Rectal smooth muscle tissue (tissue), 1 donor: ENCODE measurements at regions not wholly inside any gene's neighbourhood (a gene's known extent, or its start where the extent isn't known, plus 50 kb on each side); places are given as distances from the start of the nearest gene placed in this dataset.

Experiments used
- H3K27ac ChIP-seq: one replicate; pipeline ENCODE4 v1.7.0; 2013; ENCODE audit warnings: low read depth, low read length, inconsistent platforms
- H3K27me3 ChIP-seq: one replicate; pipeline ENCODE4 v1.7.0; 2013; ENCODE audit warnings: low read length; ENCODE audit not compliant: control insufficient read depth, insufficient read depth
- H3K36me3 ChIP-seq: one replicate; pipeline ENCODE4 v1.7.0; 2013; ENCODE audit warnings: low read length; ENCODE audit not compliant: control insufficient read depth, insufficient read depth
- H3K4me1 ChIP-seq: one replicate; pipeline ENCODE4 v1.7.0; 2013; ENCODE audit warnings: low read length; ENCODE audit not compliant: control insufficient read depth, insufficient read depth
- H3K4me3 ChIP-seq: one replicate; pipeline ENCODE4 v1.7.0; 2013; ENCODE audit warnings: low read length
- H3K9ac ChIP-seq: one replicate; pipeline ENCODE4 v1.7.0; 2013; ENCODE audit warnings: low read length

DNA sequence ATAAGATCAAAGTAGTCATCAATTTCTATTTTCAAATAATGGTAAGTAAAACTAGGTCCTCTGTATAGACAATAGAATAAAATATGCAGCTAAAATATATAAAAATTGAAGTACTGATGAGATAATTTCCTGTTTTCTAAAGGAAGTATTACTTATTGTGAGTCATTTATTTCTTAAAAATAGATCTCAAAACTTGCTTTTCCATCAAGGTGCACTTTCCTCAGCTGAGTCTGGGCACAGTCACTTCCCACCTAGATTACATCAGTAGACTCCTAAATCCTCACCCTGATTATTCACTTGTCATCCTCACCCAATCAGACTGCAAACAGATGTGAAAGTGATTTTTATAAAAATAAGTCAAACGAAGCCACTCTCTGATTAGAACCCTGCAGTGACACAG is 211.5 kb downstream of the POM121L12 start:
- Histone ChIP-seq H3K36me3 (no peaks in the 10 kb centered on the region), H3K27ac (no peak overlapping the region), H3K4me3 (no peak overlapping the region), H3K4me1 (no peaks in the 10 kb centered on the region), H3K27me3 (no peaks in the 10 kb centered on the region), H3K9ac (no peak overlapping the region)

- no peak overlapping the region for H3K27ac ChIP-seq
- no peak overlapping the region for H3K9ac ChIP-seq
- no peaks in the 10 kb centered on the region for H3K4me1 ChIP-seq
- no peaks in the 10 kb centered on the region for H3K36me3 ChIP-seq
- H3K4me3 ChIP-seq, result no peak overlapping the region
- no peaks in the 10 kb centered on the region for H3K27me3 ChIP-seq
Observed at GRCh38 chr7:53252539-53252938, 217.1 kb downstream of the POM121L12 start.

DNA sequence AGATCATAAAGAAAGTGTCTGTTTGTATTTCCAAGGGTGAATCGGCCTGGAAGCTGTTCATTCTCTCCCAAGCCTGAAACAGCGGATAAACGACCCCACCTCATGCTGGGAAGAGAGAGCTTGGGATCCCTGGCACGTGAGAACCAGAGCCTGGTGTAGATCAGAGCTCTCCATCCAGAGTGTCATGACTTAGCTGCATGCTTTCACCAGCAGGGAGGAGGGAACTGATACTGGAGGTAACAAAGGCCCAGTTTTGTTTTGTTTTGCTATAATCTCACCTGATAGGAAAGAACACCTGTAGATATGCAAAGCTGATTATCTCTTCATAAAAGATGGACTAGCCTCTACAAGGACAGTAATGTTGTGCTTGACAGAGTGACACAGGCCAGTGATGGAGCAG is 236.6 kb downstream of the POM121L12 start:
- Histone ChIP-seq H3K36me3 (no peaks in the 10 kb centered on the region), H3K27ac (no peak overlapping the region), H3K9ac (no peak overlapping the region)

GRCh38 chr7:53281312-53281711 is 245.9 kb downstream of the POM121L12 start:
- no peak overlapping the region for H3K4me3 ChIP-seq
- H3K36me3 ChIP-seq, result no peaks in the 10 kb centered on the region
- no peaks in the 10 kb centered on the region for H3K4me1 ChIP-seq
- H3K27me3 ChIP-seq, result no peaks in the 10 kb centered on the region
- no peak overlapping the region for H3K9ac ChIP-seq
- H3K27ac ChIP-seq, result no peak overlapping the region

More for the DNA sequence above, 236.6 kb downstream of the POM121L12 start:
- Histone ChIP-seq H3K27me3 (no peaks in the 10 kb centered on the region), H3K4me3 (peak overlapping the region; percentile 26), H3K4me1 (peaks cover 3% of the 10 kb centered on the region)

DNA sequence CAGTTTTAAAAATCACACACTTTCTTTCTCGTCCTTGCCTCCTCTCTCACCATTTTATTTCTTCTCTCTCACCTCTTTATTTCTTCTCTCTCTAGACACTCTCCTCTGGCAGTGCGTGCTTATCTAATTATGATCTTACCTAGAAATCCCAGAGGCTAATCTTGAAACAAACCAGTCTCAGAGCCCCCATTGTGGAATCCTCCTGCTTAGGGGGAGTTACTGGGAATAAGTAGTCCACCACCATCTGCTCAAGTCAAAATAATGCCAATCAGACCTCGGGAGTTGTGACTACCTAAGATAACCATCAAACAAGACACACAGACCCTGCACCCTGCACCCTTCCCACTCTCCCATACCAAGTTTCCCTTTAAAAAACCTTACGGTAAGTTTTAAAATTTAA is 256.9 kb downstream of the POM121L12 start:
- no peaks in the 10 kb centered on the region for H3K27me3 ChIP-seq
- no peak overlapping the region for H3K9ac ChIP-seq
- H3K4me1 ChIP-seq, result no peaks in the 10 kb centered on the region
- H3K4me3 ChIP-seq, result no peak overlapping the region
- no peak overlapping the region for H3K27ac ChIP-seq
- H3K36me3 ChIP-seq, result no peaks in the 10 kb centered on the region

- Histone ChIP-seq H3K36me3 (no peaks in the 10 kb centered on the region), H3K4me3 (no peak overlapping the region), H3K9ac (no peak overlapping the region), H3K4me1 (no peaks in the 10 kb centered on the region), H3K27ac (no peak overlapping the region), H3K27me3 (no peaks in the 10 kb centered on the region)
Observed at GRCh38 chr7:53302496-53303246, 267.2 kb downstream of the POM121L12 start.

- Histone ChIP-seq H3K9ac (no peak overlapping the region), H3K4me3 (no peak overlapping the region), H3K4me1 (no peaks in the 10 kb centered on the region), H3K27me3 (no peaks in the 10 kb centered on the region), H3K36me3 (no peaks in the 10 kb centered on the region), H3K27ac (no peak overlapping the region)
Observed at GRCh38 chr7:53303781-53304180, 268.3 kb downstream of the POM121L12 start.

- Histone ChIP-seq H3K4me1 (no peaks in the 10 kb centered on the region), H3K36me3 (no peaks in the 10 kb centered on the region), H3K4me3 (no peak overlapping the region), H3K27me3 (no peaks in the 10 kb centered on the region), H3K9ac (no peak overlapping the region), H3K27ac (no peak overlapping the region)
Observed at GRCh38 chr7:53306846-53307245, 271.4 kb downstream of the POM121L12 start.

DNA sequence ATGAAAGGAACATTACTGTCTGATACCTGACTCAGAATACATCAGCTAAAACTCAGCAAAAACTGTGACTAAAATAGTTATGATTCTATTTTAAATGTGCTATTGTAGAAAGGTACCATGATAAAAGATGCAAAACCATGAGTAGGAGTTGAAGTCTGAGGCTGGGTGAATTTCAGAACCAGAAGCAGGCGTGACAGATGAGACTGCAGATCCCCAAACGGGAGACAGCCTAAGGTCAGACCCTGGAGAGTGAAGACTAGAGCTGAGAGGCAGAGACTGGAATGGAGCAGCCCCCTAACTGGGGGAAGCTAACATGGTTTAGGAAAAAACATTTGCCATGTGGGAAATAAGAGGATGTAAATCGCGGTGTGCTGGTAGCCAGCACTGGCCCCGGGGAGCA is 275.8 kb downstream of the POM121L12 start:
- Histone ChIP-seq H3K4me3 (no peak overlapping the region), H3K27me3 (no peaks in the 10 kb centered on the region), H3K4me1 (no peaks in the 10 kb centered on the region), H3K36me3 (no peaks in the 10 kb centered on the region), H3K9ac (no peak overlapping the region), H3K27ac (no peak overlapping the region)

DNA sequence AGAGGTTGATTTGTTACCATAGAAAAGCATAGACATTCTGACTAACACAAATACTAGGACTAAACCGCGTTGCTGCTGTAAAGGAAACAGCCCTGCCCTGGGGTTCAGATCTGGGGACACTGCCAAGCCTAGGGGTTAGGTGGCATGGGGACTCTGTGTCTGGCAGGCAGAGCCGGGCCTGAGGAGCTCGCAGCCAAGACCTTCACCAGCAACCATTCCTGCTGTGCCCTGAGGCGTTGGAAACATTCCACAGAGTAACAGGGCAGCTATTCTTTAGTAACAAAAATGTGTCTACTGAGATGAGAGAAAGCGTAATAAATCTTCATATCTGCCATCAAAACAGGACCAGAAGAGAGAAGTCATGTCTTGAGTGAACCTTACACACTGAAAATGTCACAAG is 280.5 kb downstream of the POM121L12 start:
- Histone ChIP-seq H3K9ac (no peak overlapping the region), H3K4me3 (no peak overlapping the region), H3K4me1 (no peaks in the 10 kb centered on the region), H3K27ac (no peak overlapping the region), H3K36me3 (no peaks in the 10 kb centered on the region), H3K27me3 (no peaks in the 10 kb centered on the region)

- no peak overlapping the region for H3K4me3 ChIP-seq
- H3K27me3 ChIP-seq, result no peaks in the 10 kb centered on the region
- H3K4me1 ChIP-seq, result no peaks in the 10 kb centered on the region
- no peak overlapping the region for H3K27ac ChIP-seq
- H3K36me3 ChIP-seq, result no peaks in the 10 kb centered on the region
- H3K9ac ChIP-seq, result no peak overlapping the region
Observed at GRCh38 chr7:53318566-53318965, 283.1 kb downstream of the POM121L12 start.

DNA sequence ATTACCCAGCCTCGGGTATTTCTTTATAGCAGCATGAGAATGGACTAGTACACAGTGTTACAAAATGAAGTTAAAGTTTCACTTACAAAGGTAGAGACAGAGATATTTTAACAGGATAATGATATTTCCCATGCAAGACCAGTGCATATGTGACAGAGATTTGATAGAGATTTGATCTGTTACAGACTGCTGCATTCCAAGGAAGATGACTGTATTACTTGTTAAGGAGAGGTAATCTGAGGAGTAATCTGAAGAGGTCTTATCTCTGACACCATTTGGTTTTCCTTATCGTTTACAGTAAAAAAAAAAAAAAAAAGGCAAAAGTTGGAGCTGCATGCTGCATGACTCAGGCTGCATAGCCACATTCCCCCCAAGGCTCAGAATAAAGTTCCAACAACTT is 289.6 kb downstream of the POM121L12 start:
- Histone ChIP-seq H3K9ac (no peak overlapping the region), H3K36me3 (no peaks in the 10 kb centered on the region), H3K27ac (no peak overlapping the region), H3K4me1 (no peaks in the 10 kb centered on the region), H3K4me3 (no peak overlapping the region), H3K27me3 (no peaks in the 10 kb centered on the region)

DNA sequence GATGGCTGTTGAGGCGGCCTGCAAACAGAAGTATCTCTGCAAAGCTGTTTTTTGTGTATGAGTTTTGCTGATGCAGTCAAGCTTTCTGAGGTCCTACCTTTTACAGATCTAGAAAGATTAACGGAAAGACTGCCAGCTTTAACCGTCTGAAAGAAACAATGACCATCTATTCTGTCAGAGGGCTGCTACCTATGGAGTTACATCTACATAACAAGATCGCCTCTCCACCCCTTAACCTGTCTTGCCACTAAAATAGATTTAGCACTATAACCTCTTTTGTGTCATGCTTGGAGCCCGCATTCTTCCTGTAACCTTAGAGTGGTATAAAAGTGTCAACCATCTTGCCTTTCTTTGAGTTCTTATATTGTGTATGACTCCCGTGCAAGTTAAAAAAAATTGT is 291.2 kb downstream of the POM121L12 start:
- H3K4me3 ChIP-seq, result no peak overlapping the region
- H3K4me1 ChIP-seq, result no peaks in the 10 kb centered on the region
- H3K36me3 ChIP-seq, result no peaks in the 10 kb centered on the region
- H3K9ac ChIP-seq, result no peak overlapping the region
- no peaks in the 10 kb centered on the region for H3K27me3 ChIP-seq
- H3K27ac ChIP-seq, result no peak overlapping the region
